DOHH2 (cell line): ENCODE measurements at regions not wholly inside any gene's neighbourhood (a gene's known extent, or its start where the extent isn't known, plus 50 kb on each side); places are given as distances from the start of the nearest gene placed in this dataset.

ENCODE experiments used
- H3F3A ChIP-seq: fragments of 200-600 bp; sonication (generic), shearing (Covaris generic); 2 replicates; pipeline ENCODE4 v1.6.0; 2016; ENCODE audit warnings: antibody characterized with exemption, mild to moderate bottlenecking; ENCODE audit not compliant: control insufficient read depth, insufficient read depth
- H3K27ac ChIP-seq: fragments of 200-600 bp; sonication (generic); 2 replicates; pipeline ENCODE4 v1.5.1; 2014; ENCODE audit warnings: low read depth, mild to moderate bottlenecking, low read length, moderate library complexity
- H3K27me3 ChIP-seq: fragments of 200-600 bp; sonication (generic); 2 replicates; pipeline ENCODE4 v1.6.1; 2014; ENCODE audit warnings: mild to moderate bottlenecking, low read length, mixed read lengths; ENCODE audit not compliant: control insufficient read depth
- H3K36me3 ChIP-seq: fragments of 200-600 bp; sonication (generic); 2 replicates; pipeline ENCODE4 v1.6.1; 2014; ENCODE audit warnings: mild to moderate bottlenecking, low read length, moderate library complexity, mixed read lengths; ENCODE audit not compliant: control insufficient read depth
- H3K4me1 ChIP-seq: fragments of 200-600 bp; sonication (generic); 2 replicates; pipeline ENCODE4 v1.6.1; 2014; ENCODE audit warnings: mild to moderate bottlenecking, low read length, mixed read lengths; ENCODE audit not compliant: control insufficient read depth
- H3K4me2 ChIP-seq: fragments of 200-600 bp; sonication (generic); 2 replicates; pipeline ENCODE4 v1.6.0; 2014; ENCODE audit warnings: mild to moderate bottlenecking, low read length, moderate library complexity
- H3K4me3 ChIP-seq: fragments of 200-600 bp; sonication (generic); 2 replicates; pipeline ENCODE4 v1.5.1; 2014; ENCODE audit warnings: mild to moderate bottlenecking, low read length, mixed read lengths
- H3K79me2 ChIP-seq: fragments of 200-600 bp; sonication (generic); 2 replicates; pipeline ENCODE4 v1.6.1; 2014; ENCODE audit warnings: mild to moderate bottlenecking, low read length, mixed read lengths; ENCODE audit not compliant: control insufficient read depth
- H3K9me2 ChIP-seq: fragments of 200-600 bp; sonication (generic); replicated peaks from 2 replicates; pipeline ENCODE4 v1.6.1; 2014; ENCODE audit warnings: mild to moderate bottlenecking, low read length, mixed read lengths; ENCODE audit not compliant: control insufficient read depth
- H3K9me3 ChIP-seq: fragments of 200-600 bp; sonication (generic); 2 replicates; pipeline ENCODE4 v1.6.1; 2014; ENCODE audit warnings: antibody characterized with exemption, low read length, mixed read lengths; ENCODE audit not compliant: control insufficient read depth, insufficient read depth
- H4K20me1 ChIP-seq: fragments of 200-600 bp; sonication (generic); 2 replicates; pipeline ENCODE4 v1.6.0; 2014; ENCODE audit warnings: low read depth, mild to moderate bottlenecking, antibody characterized with exemption, low read length, moderate library complexity; ENCODE audit not compliant: control insufficient read depth, insufficient read depth
- CTCF ChIP-seq: fragments of 200-600 bp; sonication (generic); IDR thresholded peaks from one replicate; pipeline ENCODE4 v1.5.1; 2014; ENCODE audit warnings: antibody characterized with exemption, mild to moderate bottlenecking, low read depth, low read length; ENCODE audit not compliant: poor library complexity, severe bottlenecking
- EZH2phosphoT487 ChIP-seq: fragments of 200-600 bp; sonication (generic); IDR thresholded peaks from 2 replicates; pipeline ENCODE4 v1.6.1; 2017; ENCODE audit warnings: borderline replicate concordance, mild to moderate bottlenecking, antibody characterized with exemption, low read length, moderate library complexity, mixed read lengths

- Histone ChIP-seq H4K20me1 (no peaks in the 10 kb centered on the region), H3F3A (no peaks in the 10 kb centered on the region), H3K4me3 (no peak overlapping the region), H3K9me2 (no peaks in the 10 kb centered on the region), H3K27ac (no peak overlapping the region), H3K4me2 (no peak overlapping the region), H3K79me2 (no peaks in the 10 kb centered on the region), H3K36me3 (no peaks in the 10 kb centered on the region), H3K27me3 (no peaks in the 10 kb centered on the region), H3K9me3 (no peaks in the 10 kb centered on the region; the same call in none of the 2 replicates), H3K4me1 (no peaks in the 10 kb centered on the region)
- TF ChIP-seq EZH2phosphoT487 (no peak), CTCF (no peak)
Observed at GRCh38 chr22:27198518-27199035, 541.2 kb downstream of the MIAT start.

- Histone ChIP-seq H3K9me3 (no peaks in the 10 kb centered on the region; the same call in none of the 2 replicates), H3K4me3 (no peak overlapping the region), H3K4me2 (no peak overlapping the region), H3K79me2 (no peaks in the 10 kb centered on the region), H3K27me3 (no peaks in the 10 kb centered on the region), H3K36me3 (no peaks in the 10 kb centered on the region), H3K9me2 (no peaks in the 10 kb centered on the region), H4K20me1 (no peaks in the 10 kb centered on the region), H3K4me1 (no peaks in the 10 kb centered on the region), H3K27ac (no peak overlapping the region), H3F3A (no peaks in the 10 kb centered on the region)
- no peak for TF ChIP-seq CTCF
- no peak for TF ChIP-seq EZH2phosphoT487
Observed at GRCh38 chr22:27199354-27199753, 542.0 kb downstream of the MIAT start.

GRCh38 chr22:27201276-27201675 lies 543.9 kb downstream of the MIAT start:
- H3K9me3 ChIP-seq: no peaks in the 10 kb centered on the region; the same call in none of the 2 replicates
- H3K79me2 ChIP-seq: no peaks in the 10 kb centered on the region
- no peaks in the 10 kb centered on the region for H3F3A ChIP-seq
- no peak overlapping the region for H3K27ac ChIP-seq
- H3K9me2 ChIP-seq: no peaks in the 10 kb centered on the region
- H3K4me1 ChIP-seq: no peaks in the 10 kb centered on the region
- no peak for TF ChIP-seq EZH2phosphoT487
- TF ChIP-seq CTCF: no peak
- H3K27me3 ChIP-seq: no peaks in the 10 kb centered on the region
- no peak overlapping the region for H3K4me3 ChIP-seq
- no peak overlapping the region for H3K4me2 ChIP-seq
- no peaks in the 10 kb centered on the region for H4K20me1 ChIP-seq
- H3K36me3 ChIP-seq: no peaks in the 10 kb centered on the region

GRCh38 chr22:27201741-27202140 lies 544.4 kb downstream of the MIAT start:
- Histone ChIP-seq H4K20me1 (no peaks in the 10 kb centered on the region), H3K27me3 (no peaks in the 10 kb centered on the region), H3K27ac (no peak overlapping the region), H3F3A (no peaks in the 10 kb centered on the region), H3K4me2 (no peak overlapping the region), H3K9me2 (no peaks in the 10 kb centered on the region), H3K4me3 (no peak overlapping the region), H3K36me3 (no peaks in the 10 kb centered on the region), H3K9me3 (no peaks in the 10 kb centered on the region; the same call in none of the 2 replicates), H3K79me2 (no peaks in the 10 kb centered on the region), H3K4me1 (no peaks in the 10 kb centered on the region)
- TF ChIP-seq CTCF (no peak), EZH2phosphoT487 (no peak)
